AG04450 (cell line): ENCODE measurements at regions not wholly inside any gene's neighbourhood (a gene's known extent, or its start where the extent isn't known, plus 50 kb on each side); places are given as distances from the start of the nearest gene placed in this dataset.

Experiments
- CTCF ChIA-PET: fragments of 300-600, 350-600 bp; formaldehyde crosslinking; extraction: SDS; loops from one replicate; lab custom pipeline; 2022; ENCODE audit warnings: antibody characterized with exemption, inconsistent platforms; lab: Charles Lee
- POLR2A ChIA-PET: fragments of 350-600 bp; formaldehyde crosslinking; extraction: SDS; loops from one replicate; lab custom pipeline; 2021; ENCODE audit warnings: antibody characterized with exemption, inconsistent platforms; lab: Yijun Ruan, JAX
- DNase-seq: peaks from one replicate; pipeline ENCODE4 v3.0.0-alpha.2; 2011; ENCODE audit warnings: low read depth, low spot score
- H3K27ac ChIP-seq: one replicate; pipeline ENCODE4 v1.5.1; 2012; ENCODE audit warnings: low read depth, low read length, control low read depth
- H3K27me3 ChIP-seq: one replicate; pipeline ENCODE4 v1.6.0; 2012; ENCODE audit warnings: low read length; ENCODE audit not compliant: control insufficient read depth, insufficient read depth
- H3K4me3 ChIP-seq: 2 replicates; pipeline ENCODE4 v1.5.1; 2011; ENCODE audit warnings: mild to moderate bottlenecking, low read depth, low read length, control low read depth
- H3K9me3 ChIP-seq: 2 replicates; pipeline ENCODE4 v1.5.1; 2012; ENCODE audit warnings: low read length; ENCODE audit not compliant: control insufficient read depth, insufficient read depth
- CTCF ChIP-seq: IDR thresholded peaks from 2 replicates; pipeline ENCODE4 v1.5.1; 2011; ENCODE audit warnings: low read depth, low read length, control low read depth, inconsistent platforms

GRCh38 chr15:87578776-87579175, 677.8 kb downstream of the NTRK3 start:
- no peaks in the 10 kb centered on the region for H3K27me3 ChIP-seq
- ChIA-PET CTCF (no interaction called here), POLR2A (no interaction called here)
- H3K4me3 ChIP-seq, result no peak overlapping the region
- no peaks in the 10 kb centered on the region for H3K9me3 ChIP-seq
- TF ChIP-seq CTCF, result no peak
- no peak overlapping the region for H3K27ac ChIP-seq
- no peak for DNase-seq

GRCh38 chr15:87577336-87577735, 679.2 kb downstream of the NTRK3 start:
- POLR2A ChIA-PET, result no interaction called here
- no peak overlapping the region for H3K27ac ChIP-seq

GRCh38 chr15:87576486-87577176, 679.9 kb downstream of the NTRK3 start:
- no peak overlapping the region for H3K27ac ChIP-seq
- no peak for DNase-seq
- no peaks in the 10 kb centered on the region for H3K9me3 ChIP-seq
- H3K4me3 ChIP-seq, result no peak overlapping the region
- H3K27me3 ChIP-seq, result no peaks in the 10 kb centered on the region
- POLR2A ChIA-PET, result no interaction called here
- CTCF ChIA-PET, result no interaction called here
- no peak for TF ChIP-seq CTCF

More at GRCh38 chr15:87577336-87577735, 679.2 kb downstream of the NTRK3 start:
- no peak for TF ChIP-seq CTCF
- CTCF ChIA-PET, result no interaction called here
- DNase-seq, result no peak
- H3K27me3 ChIP-seq, result no peaks in the 10 kb centered on the region
- H3K9me3 ChIP-seq, result no peaks in the 10 kb centered on the region
- H3K4me3 ChIP-seq, result no peak overlapping the region

- no peaks in the 10 kb centered on the region for H3K9me3 ChIP-seq
- POLR2A ChIA-PET, result no interaction called here
- CTCF ChIA-PET, result no interaction called here
- no peak overlapping the region for H3K27ac ChIP-seq
- TF ChIP-seq CTCF, result no peak
- no peak overlapping the region for H3K4me3 ChIP-seq
- DNase-seq, result no peak
- H3K27me3 ChIP-seq, result no peaks in the 10 kb centered on the region
Measured at GRCh38 chr15:87575896-87576473, 680.6 kb downstream of the NTRK3 start.

GRCh38 chr15:87573534-87573933, 683.0 kb downstream of the NTRK3 start:
- Histone ChIP-seq H3K27me3 (no peaks in the 10 kb centered on the region), H3K4me3 (no peak overlapping the region), H3K9me3 (no peaks in the 10 kb centered on the region), H3K27ac (no peak overlapping the region)
- TF ChIP-seq CTCF, result no peak
- DNase-seq, result no peak
- ChIA-PET CTCF (no interaction called here), POLR2A (no interaction called here)
